K562 (cell line): ENCODE measurements at regions not wholly inside any gene's neighbourhood (a gene's known extent, or its start where the extent isn't known, plus 50 kb on each side); places are given as distances from the start of the nearest gene placed in this dataset.
A peak's percentile ranks its signal among the peaks of the same experiment; 100 is the strongest.

Source experiments
- CBX3 ChIP-seq, 2 experiments: IDR thresholded peaks; 1 replicate in 1 of 2; 2 replicates in 1 of 2; pipeline ENCODE4 v1.6.1; 2012; ENCODE audit warnings: inconsistent platforms in 2 of 2, low read length in 2 of 2, borderline replicate concordance in 1 of 2, control low read depth in 1 of 2
- FOXP1 ChIP-seq: sonication (generic); formaldehyde crosslinking; IDR thresholded peaks from 2 replicates; pipeline ENCODE4 v1.8.0; 2022; ENCODE audit warnings: mild to moderate bottlenecking, missing genetic modification reagents
- NR1H2 ChIP-seq: sonication (generic); formaldehyde crosslinking; IDR thresholded peaks from 2 replicates; pipeline ENCODE4 v1.4.0; 2020; ENCODE audit warnings: mild to moderate bottlenecking, missing genetic modification reagents
- PATZ1 ChIP-seq: fragments of 250-450 bp; sonication (Bioruptor Pico); IDR thresholded peaks from 2 replicates; pipeline ENCODE4 v1.5.0; 2020; ENCODE audit warnings: mild to moderate bottlenecking, borderline replicate concordance
- REST ChIP-seq, 2 experiments: fragments of 450-650 bp; formaldehyde crosslinking in 1 of 2; IDR thresholded peaks; 2 replicates each; pipeline versions ENCODE4 v1.4.0 to v1.6.1; 2014 to 2020; ENCODE audit warnings: mild to moderate bottlenecking in 2 of 2, borderline replicate concordance in 1 of 2, low read depth in 1 of 2
- SMC3 ChIP-seq: conservative IDR thresholded peaks from 2 replicates; pipeline ENCODE4 v1.6.1; 2011; ENCODE audit warnings: low read depth, low read length, improper control_type of control experiment; ENCODE audit not compliant: insufficient read depth
- SP1 ChIP-seq: sonication (generic); formaldehyde crosslinking; IDR thresholded peaks from 2 replicates; pipeline ENCODE4 v1.8.1; 2022; ENCODE audit warnings: mild to moderate bottlenecking, missing genetic modification reagents
- TBL1XR1 ChIP-seq, 2 experiments: IDR thresholded peaks; 2 replicates each; pipeline ENCODE4 v1.6.1; 2012; ENCODE audit warnings: improper control_type of control experiment in 2 of 2, low read length in 2 of 2, mild to moderate bottlenecking in 1 of 2
- TCF7L2 ChIP-seq: fragments of 150-350 bp; IDR thresholded peaks from 2 replicates; pipeline ENCODE4 v1.6.1; 2016; ENCODE audit warnings: low read depth, mild to moderate bottlenecking, low read length, moderate library complexity
- ZHX1 ChIP-seq: fragments of 150-350 bp; conservative IDR thresholded peaks from 2 replicates; pipeline ENCODE4 v1.6.1; 2014; ENCODE audit warnings: low read length

- peak in 1 of 2 experiments; percentile 79; a peak in 1 of 4 replicates for TF ChIP-seq TBL1XR1 (IDR thresholded peaks at IDR 0.05; ENCODE audit: low read length in 2 of 2)
- TF ChIP-seq ZHX1: no peak
- peak in 1 of 2 experiments; percentile 52; a peak in 2 of 3 replicates for TF ChIP-seq CBX3 (IDR thresholded peaks at IDR 0.05; ENCODE audit: borderline replicate concordance in 1 of 2, low read length in 2 of 2)
- no peak for TF ChIP-seq SP1 (CRISPR knock-in tag)
- no peak for TF ChIP-seq SMC3
- TF ChIP-seq REST (IDR thresholded peaks at IDR 0.05; ENCODE audit: borderline replicate concordance): no peak; the same call in 1 of the 2 replicates
- no peak for TF ChIP-seq REST (CRISPR knock-in tag; IDR thresholded peaks at IDR 0.05; ENCODE audit: low read depth)
- TF ChIP-seq TCF7L2: no peak
- TF ChIP-seq FOXP1 (CRISPR knock-in tag): no peak
- TF ChIP-seq PATZ1 (CRISPR knock-in tag): no peak
- no peak for TF ChIP-seq NR1H2 (CRISPR knock-in tag)
Measured at GRCh38 chr2:65820454-65820853, 388.1 kb upstream of the SPRED2 start.
